SK-N-SH (cell line): ENCODE measurements at regions not wholly inside any gene's neighbourhood (a gene's known extent, or its start where the extent isn't known, plus 50 kb on each side); places are given as distances from the start of the nearest gene placed in this dataset.

Source experiments
- CTCF ChIA-PET: fragments of 300-600, 350-600 bp; formaldehyde crosslinking; extraction: SDS; loops from one replicate; lab custom pipeline; 2021; lab: Yijun Ruan, JAX
- POLR2A ChIA-PET: fragments of 350-600 bp; sonication (Branson Sonifier 250); formaldehyde crosslinking; extraction: SDS; loops from one replicate; lab custom pipeline; 2020; ENCODE audit warnings: antibody characterized with exemption, inconsistent platforms; lab: Yijun Ruan, JAX
- DNase-seq: peaks from one replicate; pipeline ENCODE4 v3.0.0; 2012
- H2AFZ ChIP-seq: fragments of 200-600 bp; sonication (generic); 2 replicates; pipeline ENCODE4 v1.8.1; 2016; ENCODE audit warnings: antibody characterized with exemption, mild to moderate bottlenecking, low read depth
- H3F3A ChIP-seq: fragments of 200-600 bp; sonication (generic); replicated peaks from 2 replicates; pipeline ENCODE3; 2016; ENCODE audit warnings: antibody characterized with exemption, mild to moderate bottlenecking; ENCODE audit not compliant: insufficient read depth
- H3K27ac ChIP-seq, 2 experiments: fragments of 200-500 bp in 1 of 2; fragments of 200-600 bp in 1 of 2; sonication (Bioruptor generic) in 1 of 2; sonication (generic), shearing (Covaris generic) in 1 of 2; 2 replicates each; pipeline versions ENCODE4 v1.5.1 to v1.6.1; 2014 to 2016; ENCODE audit warnings: low read depth in 2 of 2, inconsistent platforms in 1 of 2, low read length in 1 of 2, mild to moderate bottlenecking in 1 of 2, mixed read lengths in 1 of 2
- H3K27me3 ChIP-seq: fragments of 200-600 bp; sonication (generic), shearing (Covaris generic); 2 replicates; pipeline ENCODE4 v1.6.1; 2016; ENCODE audit warnings: mixed run types; ENCODE audit not compliant: insufficient read depth
- H3K36me3 ChIP-seq, 2 experiments: fragments of 200-500 bp in 1 of 2; fragments of 200-600 bp in 1 of 2; sonication (Bioruptor generic) in 1 of 2; sonication (generic) in 1 of 2; replicated peaks in 1 of 2; 2 replicates each; pipeline versions ENCODE3 to v1.5.1; 2014 to 2016; ENCODE audit warnings: low read length in 1 of 2, mild to moderate bottlenecking in 1 of 2; ENCODE audit not compliant: insufficient read depth in 2 of 2, control insufficient read depth in 1 of 2
- H3K4me1 ChIP-seq, 2 experiments: fragments of 200-500 bp in 1 of 2; fragments of 200-600 bp in 1 of 2; sonication (Bioruptor generic) in 1 of 2; sonication (generic), shearing (Covaris generic) in 1 of 2; 2 replicates each; pipeline versions ENCODE4 v1.5.1 to v1.6.1; 2014 to 2016; ENCODE audit warnings: low read depth in 1 of 2, low read length in 1 of 2, mixed run types in 1 of 2; ENCODE audit not compliant: insufficient read depth in 2 of 2, control insufficient read depth in 1 of 2
- H3K4me2 ChIP-seq: fragments of 200-600 bp; sonication (generic), shearing (Covaris generic); 2 replicates; pipeline ENCODE4 v1.6.1; 2017; ENCODE audit warnings: mixed run types
- H3K4me3 ChIP-seq, 2 experiments: fragments of 200-500 bp in 1 of 2; fragments of 200-600 bp in 1 of 2; sonication (Bioruptor generic) in 1 of 2; sonication (generic), shearing (Covaris generic) in 1 of 2; 2 replicates each; pipeline versions ENCODE4 v1.5.1 to v1.8.1; 2014 to 2016; ENCODE audit warnings: low read depth in 2 of 2, inconsistent platforms in 1 of 2, low read length in 1 of 2, mild to moderate bottlenecking in 1 of 2, mixed read lengths in 1 of 2, moderate library complexity in 1 of 2
- H3K79me2 ChIP-seq: fragments of 200-600 bp; sonication (generic); 2 replicates; pipeline ENCODE4 v1.8.1; 2017; ENCODE audit warnings: mild to moderate bottlenecking; ENCODE audit not compliant: insufficient read depth
- H3K9ac ChIP-seq: fragments of 200-600 bp; sonication (generic); 2 replicates; pipeline ENCODE4 v1.6.1; 2017; ENCODE audit warnings: mixed run types
- H3K9me2 ChIP-seq: fragments of 200-600 bp; sonication (generic); 2 replicates; pipeline ENCODE4 v1.6.1; 2017; ENCODE audit warnings: mixed run types
- H3K9me3 ChIP-seq: fragments of 200-600 bp; sonication (generic); 2 replicates; pipeline ENCODE4 v1.6.1; 2017; ENCODE audit warnings: mixed run types, mild to moderate bottlenecking, moderate library complexity
- H4K20me1 ChIP-seq: fragments of 200-600 bp; sonication (generic); 2 replicates; pipeline ENCODE4 v1.6.1; 2017; ENCODE audit warnings: mild to moderate bottlenecking, mixed run types; ENCODE audit not compliant: insufficient read depth
- CHD2 ChIP-seq: fragments of 150-350 bp; IDR thresholded peaks from 2 replicates; pipeline ENCODE4 v1.6.1; 2018; ENCODE audit warnings: low read length; ENCODE audit not compliant: partially characterized antibody
- EZH2phosphoT487 ChIP-seq: fragments of 200-600 bp; sonication (generic); IDR thresholded peaks from 2 replicates; pipeline ENCODE4 v1.6.1; 2017; ENCODE audit warnings: low read depth, mixed run types, mild to moderate bottlenecking, antibody characterized with exemption, moderate library complexity, borderline replicate concordance
- GATA2 ChIP-seq: sonication (generic); formaldehyde crosslinking; IDR thresholded peaks from 2 replicates; pipeline ENCODE4 v1.5.0; 2020; ENCODE audit warnings: mild to moderate bottlenecking, missing genetic modification reagents
- IRF3 ChIP-seq: fragments of 150-350 bp; IDR thresholded peaks from 2 replicates; pipeline ENCODE4 v1.6.1; 2016; ENCODE audit warnings: mild to moderate bottlenecking, low read depth, low read length
- JUND ChIP-seq: IDR thresholded peaks from 2 replicates; pipeline ENCODE4 v1.4.0; 2012
- MEF2A ChIP-seq: IDR thresholded peaks from 2 replicates; pipeline ENCODE4 v1.4.0; 2012; ENCODE audit warnings: low read depth, borderline replicate concordance
- NRF1 ChIP-seq: IDR thresholded peaks from 2 replicates; pipeline ENCODE4 v1.6.1; 2012; ENCODE audit warnings: low read depth, mild to moderate bottlenecking, low read length
- RAD21 ChIP-seq: IDR thresholded peaks from 2 replicates; pipeline ENCODE4 v1.6.1; 2012; ENCODE audit warnings: mild to moderate bottlenecking, low read length
- RCOR1 ChIP-seq: fragments of 150-350 bp; IDR thresholded peaks from 2 replicates; pipeline ENCODE4 v1.6.1; 2017; ENCODE audit warnings: antibody characterized with exemption, low read length
- RFX5 ChIP-seq: IDR thresholded peaks from 2 replicates; pipeline ENCODE4 v1.6.1; 2012; ENCODE audit warnings: mild to moderate bottlenecking, improper control_type of control experiment, low read length
- SIN3A ChIP-seq: IDR thresholded peaks from 2 replicates; pipeline ENCODE4 v1.6.1; 2012; ENCODE audit warnings: low read depth, mild to moderate bottlenecking, low read length, moderate library complexity, borderline replicate concordance
- TAF1 ChIP-seq: IDR thresholded peaks from 2 replicates; pipeline ENCODE4 v1.6.1; 2012; ENCODE audit warnings: low read depth, mild to moderate bottlenecking, low read length, moderate library complexity, borderline replicate concordance
- TEAD4 ChIP-seq: IDR thresholded peaks from 2 replicates; pipeline ENCODE4 v1.4.0; 2012; ENCODE audit warnings: mild to moderate bottlenecking, borderline replicate concordance; ENCODE audit not compliant: insufficient read depth
- USF1 ChIP-seq: IDR thresholded peaks from 2 replicates; pipeline ENCODE4 v1.4.0; 2012; ENCODE audit warnings: low read depth, borderline replicate concordance
- USF2 ChIP-seq: fragments of 150-350 bp; IDR thresholded peaks from 2 replicates; pipeline ENCODE4 v1.6.1; 2017; ENCODE audit warnings: antibody characterized with exemption, low read length, low read depth, borderline replicate concordance
- YY1 ChIP-seq: IDR thresholded peaks from 2 replicates; pipeline ENCODE4 v1.4.0; 2012; ENCODE audit warnings: low read depth, mild to moderate bottlenecking
- WGBS: methylation state at CpG from one replicate; pipeline ENCODE4 v1.1.6; 2017; ENCODE audit warnings: low lambda C conversion rate; 5-methylcytosine and 5-hydroxymethylcytosine counted together

- no peak for DNase-seq
- Histone ChIP-seq H3K4me2 (no peak overlapping the region), H3K27me3 (no peaks in the 10 kb centered on the region), H3F3A (no peaks in the 10 kb centered on the region), H4K20me1 (no peaks in the 10 kb centered on the region), H3K9me3 (0 out of 2 replicates have a peak, but pooled peaks cover 3% of the 10 kb centered on the region), H3K9ac (no peak overlapping the region), H3K4me3 (no peak overlapping the region), H3K4me1 (no peaks in the 10 kb centered on the region), H3K79me2 (no peaks in the 10 kb centered on the region), H2AFZ (no peak overlapping the region), H3K27ac (no peak overlapping the region), H3K9me2 (no peaks in the 10 kb centered on the region), H3K36me3 (no peaks in the 10 kb centered on the region)
- 61% methylated on average over 6 of the region's 8 CpGs for WGBS
- TF ChIP-seq EZH2phosphoT487 (no peak), YY1 (no peak), IRF3 (no peak), RAD21 (no peak), USF2 (no peak), TAF1 (no peak), CHD2 (no peak), USF1 (no peak), JUND (no peak), TEAD4 (no peak), GATA2 (CRISPR knock-in tag) (no peak), SIN3A (no peak), MEF2A (no peak), RCOR1 (no peak), RFX5 (no peak), NRF1 (no peak)
- ChIA-PET POLR2A (no interaction called here), CTCF (no interaction called here)
Measured at GRCh38 chr2:239856620-239857285, 168.4 kb downstream of the NDUFA10 start.
